ENCODE measurements at regions not wholly inside any gene's neighbourhood (a gene's known extent, or its start where the extent isn't known, plus 50 kb on each side); places are given as distances from the start of the nearest gene placed in this dataset.

DNA sequence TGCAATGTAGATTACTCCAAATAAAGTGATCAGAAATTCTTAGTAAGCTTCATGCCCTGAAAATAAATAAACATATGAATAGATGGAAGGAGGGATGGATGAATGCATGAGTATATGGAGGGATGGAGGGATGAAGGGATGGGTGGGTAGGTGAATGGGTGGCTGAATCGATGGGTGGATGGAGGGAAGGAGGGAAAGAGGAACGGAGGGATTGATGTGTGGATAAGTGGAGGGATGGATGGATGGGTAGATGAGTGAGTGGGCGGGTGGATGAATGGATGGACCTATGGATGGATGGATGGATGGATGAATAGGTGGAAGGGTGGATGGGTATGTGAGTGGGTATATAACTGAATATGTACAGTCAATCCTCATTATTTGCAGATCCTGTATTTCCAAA lies 276.7 kb upstream of the ACVR2A start (continued):
- TF ChIP-seq, protein P1, sequence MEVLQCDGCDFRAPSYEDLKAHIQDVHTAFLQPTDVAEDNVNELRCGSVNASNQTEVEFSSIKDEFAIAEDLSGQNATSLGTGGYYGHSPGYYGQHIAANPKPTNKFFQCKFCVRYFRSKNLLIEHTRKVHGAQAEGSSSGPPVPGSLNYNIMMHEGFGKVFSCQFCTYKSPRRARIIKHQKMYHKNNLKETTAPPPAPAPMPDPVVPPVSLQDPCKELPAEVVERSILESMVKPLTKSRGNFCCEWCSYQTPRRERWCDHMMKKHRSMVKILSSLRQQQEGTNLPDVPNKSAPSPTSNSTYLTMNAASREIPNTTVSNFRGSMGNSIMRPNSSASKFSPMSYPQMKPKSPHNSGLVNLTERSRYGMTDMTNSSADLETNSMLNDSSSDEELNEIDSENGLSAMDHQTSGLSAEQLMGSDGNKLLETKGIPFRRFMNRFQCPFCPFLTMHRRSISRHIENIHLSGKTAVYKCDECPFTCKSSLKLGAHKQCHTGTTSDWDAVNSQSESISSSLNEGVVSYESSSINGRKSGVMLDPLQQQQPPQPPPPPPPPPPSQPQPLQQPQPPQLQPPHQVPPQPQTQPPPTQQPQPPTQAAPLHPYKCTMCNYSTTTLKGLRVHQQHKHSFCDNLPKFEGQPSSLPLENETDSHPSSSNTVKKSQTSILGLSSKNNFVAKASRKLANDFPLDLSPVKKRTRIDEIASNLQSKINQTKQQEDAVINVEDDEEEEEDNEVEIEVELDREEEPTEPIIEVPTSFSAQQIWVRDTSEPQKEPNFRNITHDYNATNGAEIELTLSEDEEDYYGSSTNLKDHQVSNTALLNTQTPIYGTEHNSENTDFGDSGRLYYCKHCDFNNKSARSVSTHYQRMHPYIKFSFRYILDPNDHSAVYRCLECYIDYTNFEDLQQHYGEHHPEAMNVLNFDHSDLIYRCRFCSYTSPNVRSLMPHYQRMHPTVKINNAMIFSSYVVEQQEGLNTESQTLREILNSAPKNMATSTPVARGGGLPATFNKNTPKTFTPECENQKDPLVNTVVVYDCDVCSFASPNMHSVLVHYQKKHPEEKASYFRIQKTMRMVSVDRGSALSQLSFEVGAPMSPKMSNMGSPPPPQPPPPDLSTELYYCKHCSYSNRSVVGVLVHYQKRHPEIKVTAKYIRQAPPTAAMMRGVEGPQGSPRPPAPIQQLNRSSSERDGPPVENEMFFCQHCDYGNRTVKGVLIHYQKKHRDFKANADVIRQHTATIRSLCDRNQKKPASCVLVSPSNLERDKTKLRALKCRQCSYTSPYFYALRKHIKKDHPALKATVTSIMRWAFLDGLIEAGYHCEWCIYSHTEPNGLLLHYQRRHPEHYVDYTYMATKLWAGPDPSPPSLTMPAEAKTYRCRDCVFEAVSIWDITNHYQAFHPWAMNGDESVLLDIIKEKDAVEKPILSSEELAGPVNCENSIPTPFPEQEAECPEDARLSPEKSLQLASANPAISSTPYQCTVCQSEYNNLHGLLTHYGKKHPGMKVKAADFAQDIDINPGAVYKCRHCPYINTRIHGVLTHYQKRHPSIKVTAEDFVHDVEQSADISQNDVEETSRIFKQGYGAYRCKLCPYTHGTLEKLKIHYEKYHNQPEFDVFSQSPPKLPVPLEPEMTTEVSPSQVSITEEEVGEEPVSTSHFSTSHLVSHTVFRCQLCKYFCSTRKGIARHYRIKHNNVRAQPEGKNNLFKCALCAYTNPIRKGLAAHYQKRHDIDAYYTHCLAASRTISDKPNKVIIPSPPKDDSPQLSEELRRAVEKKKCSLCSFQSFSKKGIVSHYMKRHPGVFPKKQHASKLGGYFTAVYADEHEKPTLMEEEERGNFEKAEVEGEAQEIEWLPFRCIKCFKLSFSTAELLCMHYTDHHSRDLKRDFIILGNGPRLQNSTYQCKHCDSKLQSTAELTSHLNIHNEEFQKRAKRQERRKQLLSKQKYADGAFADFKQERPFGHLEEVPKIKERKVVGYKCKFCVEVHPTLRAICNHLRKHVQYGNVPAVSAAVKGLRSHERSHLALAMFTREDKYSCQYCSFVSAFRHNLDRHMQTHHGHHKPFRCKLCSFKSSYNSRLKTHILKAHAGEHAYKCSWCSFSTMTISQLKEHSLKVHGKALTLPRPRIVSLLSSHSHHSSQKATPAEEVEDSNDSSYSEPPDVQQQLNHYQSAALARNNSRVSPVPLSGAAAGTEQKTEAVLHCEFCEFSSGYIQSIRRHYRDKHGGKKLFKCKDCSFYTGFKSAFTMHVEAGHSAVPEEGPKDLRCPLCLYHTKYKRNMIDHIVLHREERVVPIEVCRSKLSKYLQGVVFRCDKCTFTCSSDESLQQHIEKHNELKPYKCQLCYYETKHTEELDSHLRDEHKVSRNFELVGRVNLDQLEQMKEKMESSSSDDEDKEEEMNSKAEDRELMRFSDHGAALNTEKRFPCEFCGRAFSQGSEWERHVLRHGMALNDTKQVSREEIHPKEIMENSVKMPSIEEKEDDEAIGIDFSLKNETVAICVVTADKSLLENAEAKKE (CRISPR knock-in tag; IDR thresholded peaks at IDR 0.05): no peak
- TF ChIP-seq ZNF114 (CRISPR knock-in tag; IDR thresholded peaks at IDR 0.05) (no peak), NANOG (IDR thresholded peaks at IDR 0.05; ENCODE audit: borderline replicate concordance) (no peak), STAT1 (IDR thresholded peaks at IDR 0.05; ENCODE audit: unreplicated experiment) (no peak), POLR2AphosphoS5 (IDR thresholded peaks at IDR 0.05; ENCODE audit: low read depth) (no peak)
- TF ChIP-seq, protein P2, sequence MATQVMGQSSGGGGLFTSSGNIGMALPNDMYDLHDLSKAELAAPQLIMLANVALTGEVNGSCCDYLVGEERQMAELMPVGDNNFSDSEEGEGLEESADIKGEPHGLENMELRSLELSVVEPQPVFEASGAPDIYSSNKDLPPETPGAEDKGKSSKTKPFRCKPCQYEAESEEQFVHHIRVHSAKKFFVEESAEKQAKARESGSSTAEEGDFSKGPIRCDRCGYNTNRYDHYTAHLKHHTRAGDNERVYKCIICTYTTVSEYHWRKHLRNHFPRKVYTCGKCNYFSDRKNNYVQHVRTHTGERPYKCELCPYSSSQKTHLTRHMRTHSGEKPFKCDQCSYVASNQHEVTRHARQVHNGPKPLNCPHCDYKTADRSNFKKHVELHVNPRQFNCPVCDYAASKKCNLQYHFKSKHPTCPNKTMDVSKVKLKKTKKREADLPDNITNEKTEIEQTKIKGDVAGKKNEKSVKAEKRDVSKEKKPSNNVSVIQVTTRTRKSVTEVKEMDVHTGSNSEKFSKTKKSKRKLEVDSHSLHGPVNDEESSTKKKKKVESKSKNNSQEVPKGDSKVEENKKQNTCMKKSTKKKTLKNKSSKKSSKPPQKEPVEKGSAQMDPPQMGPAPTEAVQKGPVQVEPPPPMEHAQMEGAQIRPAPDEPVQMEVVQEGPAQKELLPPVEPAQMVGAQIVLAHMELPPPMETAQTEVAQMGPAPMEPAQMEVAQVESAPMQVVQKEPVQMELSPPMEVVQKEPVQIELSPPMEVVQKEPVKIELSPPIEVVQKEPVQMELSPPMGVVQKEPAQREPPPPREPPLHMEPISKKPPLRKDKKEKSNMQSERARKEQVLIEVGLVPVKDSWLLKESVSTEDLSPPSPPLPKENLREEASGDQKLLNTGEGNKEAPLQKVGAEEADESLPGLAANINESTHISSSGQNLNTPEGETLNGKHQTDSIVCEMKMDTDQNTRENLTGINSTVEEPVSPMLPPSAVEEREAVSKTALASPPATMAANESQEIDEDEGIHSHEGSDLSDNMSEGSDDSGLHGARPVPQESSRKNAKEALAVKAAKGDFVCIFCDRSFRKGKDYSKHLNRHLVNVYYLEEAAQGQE (IDR thresholded peaks at IDR 0.05; ENCODE audit: unreplicated experiment): no peak

DNA sequence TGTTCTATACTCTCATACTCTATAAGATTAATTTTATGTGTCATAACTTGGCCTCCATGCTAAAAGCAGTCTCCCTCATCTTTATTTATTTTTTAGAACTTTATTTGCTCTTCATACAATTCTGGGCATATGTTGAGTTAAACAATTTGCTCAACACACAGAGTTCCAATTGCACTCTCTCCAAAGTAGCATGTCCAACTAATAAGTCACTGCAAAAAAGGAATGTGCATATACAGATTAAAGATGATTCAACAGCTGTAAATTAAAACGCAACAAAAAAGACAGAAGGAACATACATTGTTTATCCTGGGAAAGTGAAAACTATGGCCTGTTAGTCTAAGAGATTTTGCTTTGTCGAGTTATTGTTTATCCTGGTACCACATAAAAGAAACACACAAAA lies 277.7 kb upstream of the ACVR2A start:
- no peaks in the 10 kb centered on the region for H3K4me1 ChIP-seq (ENCODE audit: insufficient read depth)
- H2AFZ ChIP-seq: no peak overlapping the region
- Mint-ChIP-seq H3K36me3 (ENCODE audit: low read depth) (peaks cover 7% of the 10 kb centered on the region; the same call in 1 of the 3 replicates), H3K4me1 (no peaks in the 10 kb centered on the region), H3K27ac (no peak overlapping the region), H3K4me3 (no peak overlapping the region), H3K27me3 (ENCODE audit: insufficient read depth, low read depth, poor library complexity) (no peaks in the 10 kb centered on the region), H3K9me3 (peaks cover 10% of the 10 kb centered on the region; the same call in 2 of the 3 replicates)
- no peak overlapping the region for H3K27ac ChIP-seq (ENCODE audit: low read depth)
- H3K9me2 ChIP-seq (ENCODE audit: insufficient read depth): peaks cover 7% of the 10 kb centered on the region; the same call in 1 of the 2 replicates
- ATAC-seq (no peak), DNase-seq (ENCODE audit: low spot score) (no peak)
- H3K4me2 ChIP-seq: no peak overlapping the region
- H3F3A ChIP-seq (replicated peaks; ENCODE audit: low read depth): no peaks in the 10 kb centered on the region
- no peaks in the 10 kb centered on the region for H3K36me3 ChIP-seq (ENCODE audit: insufficient read depth)
- H3K4me3 ChIP-seq: no peak overlapping the region
- no peaks in the 10 kb centered on the region for H3K27me3 ChIP-seq (ENCODE audit: insufficient read depth)
- H3K79me2 ChIP-seq (replicated peaks; ENCODE audit: insufficient read depth): no peaks in the 10 kb centered on the region
- no peaks in the 10 kb centered on the region for H4K20me1 ChIP-seq (replicated peaks; ENCODE audit: insufficient read depth)
- TF ChIP-seq, protein P3, sequence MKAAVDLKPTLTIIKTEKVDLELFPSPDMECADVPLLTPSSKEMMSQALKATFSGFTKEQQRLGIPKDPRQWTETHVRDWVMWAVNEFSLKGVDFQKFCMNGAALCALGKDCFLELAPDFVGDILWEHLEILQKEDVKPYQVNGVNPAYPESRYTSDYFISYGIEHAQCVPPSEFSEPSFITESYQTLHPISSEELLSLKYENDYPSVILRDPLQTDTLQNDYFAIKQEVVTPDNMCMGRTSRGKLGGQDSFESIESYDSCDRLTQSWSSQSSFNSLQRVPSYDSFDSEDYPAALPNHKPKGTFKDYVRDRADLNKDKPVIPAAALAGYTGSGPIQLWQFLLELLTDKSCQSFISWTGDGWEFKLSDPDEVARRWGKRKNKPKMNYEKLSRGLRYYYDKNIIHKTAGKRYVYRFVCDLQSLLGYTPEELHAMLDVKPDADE (IDR thresholded peaks at IDR 0.05): no peak
- no peak for TF ChIP-seq POLR2AphosphoS5 (IDR thresholded peaks at IDR 0.05; ENCODE audit: low read depth)
- TF ChIP-seq ZNF114 (CRISPR knock-in tag; IDR thresholded peaks at IDR 0.05): no peak
- TF ChIP-seq JUNB (IDR thresholded peaks at IDR 0.05; ENCODE audit: unreplicated experiment): no peak
- TF ChIP-seq, protein P4, sequence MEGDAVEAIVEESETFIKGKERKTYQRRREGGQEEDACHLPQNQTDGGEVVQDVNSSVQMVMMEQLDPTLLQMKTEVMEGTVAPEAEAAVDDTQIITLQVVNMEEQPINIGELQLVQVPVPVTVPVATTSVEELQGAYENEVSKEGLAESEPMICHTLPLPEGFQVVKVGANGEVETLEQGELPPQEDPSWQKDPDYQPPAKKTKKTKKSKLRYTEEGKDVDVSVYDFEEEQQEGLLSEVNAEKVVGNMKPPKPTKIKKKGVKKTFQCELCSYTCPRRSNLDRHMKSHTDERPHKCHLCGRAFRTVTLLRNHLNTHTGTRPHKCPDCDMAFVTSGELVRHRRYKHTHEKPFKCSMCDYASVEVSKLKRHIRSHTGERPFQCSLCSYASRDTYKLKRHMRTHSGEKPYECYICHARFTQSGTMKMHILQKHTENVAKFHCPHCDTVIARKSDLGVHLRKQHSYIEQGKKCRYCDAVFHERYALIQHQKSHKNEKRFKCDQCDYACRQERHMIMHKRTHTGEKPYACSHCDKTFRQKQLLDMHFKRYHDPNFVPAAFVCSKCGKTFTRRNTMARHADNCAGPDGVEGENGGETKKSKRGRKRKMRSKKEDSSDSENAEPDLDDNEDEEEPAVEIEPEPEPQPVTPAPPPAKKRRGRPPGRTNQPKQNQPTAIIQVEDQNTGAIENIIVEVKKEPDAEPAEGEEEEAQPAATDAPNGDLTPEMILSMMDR (conservative IDR thresholded peaks at IDR 0.05; ENCODE audit: low read depth in 2 of 2): no peak

Data from GM23338 (cell line).